GM12801 (cell line): ENCODE measurements at regions not wholly inside any gene's neighbourhood (a gene's known extent, or its start where the extent isn't known, plus 50 kb on each side); places are given as distances from the start of the nearest gene placed in this dataset.

Source experiments
- CTCF ChIP-seq: IDR thresholded peaks from one replicate; pipeline ENCODE4 v1.5.1; 2011; ENCODE audit warnings: control low read depth; ENCODE audit not compliant: insufficient read length; ENCODE audit errors: extremely low read depth

GRCh38 chr13:40123962-40124632 is 468.6 kb downstream of the COG6 start:
- TF ChIP-seq CTCF, result no peak

GRCh38 chr13:40124633-40125015 is 469.2 kb downstream of the COG6 start:
- TF ChIP-seq CTCF, result no peak

GRCh38 chr13:40125336-40125735 is 469.9 kb downstream of the COG6 start:
- no peak for TF ChIP-seq CTCF

- no peak for TF ChIP-seq CTCF
Observed at GRCh38 chr13:40126306-40127085, 471.0 kb downstream of the COG6 start.

GRCh38 chr13:40127476-40127875 is 472.0 kb downstream of the COG6 start:
- no peak for TF ChIP-seq CTCF

GRCh38 chr13:40127925-40128324 is 472.5 kb downstream of the COG6 start:
- TF ChIP-seq CTCF, result no peak

- TF ChIP-seq CTCF, result no peak
Observed at GRCh38 chr13:40129467-40129866, 474.0 kb downstream of the COG6 start.
